Stimulated activated CD4-positive, alpha-beta T cell treated with anti-CD3 and anti-CD28 coated beads, TNF-alpha, amount 100 ng/mL, for 1 hour (primary cell): ENCODE measurements at regions not wholly inside any gene's neighbourhood (a gene's known extent, or its start where the extent isn't known, plus 50 kb on each side); places are given as distances from the start of the nearest gene placed in this dataset.
"Not testable (repeated sequence)": the region's sequence is repeated elsewhere in the genome, so short reads cannot be mapped to it uniquely, and the experiment has no call there.

Experiments
- DNase-seq, 3 donors: peaks; one replicate each; pipeline ENCODE4 v3.0.0-alpha.2; 2020; ENCODE audit warnings: low read depth in 3 of 3, low spot score in 1 of 3

DNA sequence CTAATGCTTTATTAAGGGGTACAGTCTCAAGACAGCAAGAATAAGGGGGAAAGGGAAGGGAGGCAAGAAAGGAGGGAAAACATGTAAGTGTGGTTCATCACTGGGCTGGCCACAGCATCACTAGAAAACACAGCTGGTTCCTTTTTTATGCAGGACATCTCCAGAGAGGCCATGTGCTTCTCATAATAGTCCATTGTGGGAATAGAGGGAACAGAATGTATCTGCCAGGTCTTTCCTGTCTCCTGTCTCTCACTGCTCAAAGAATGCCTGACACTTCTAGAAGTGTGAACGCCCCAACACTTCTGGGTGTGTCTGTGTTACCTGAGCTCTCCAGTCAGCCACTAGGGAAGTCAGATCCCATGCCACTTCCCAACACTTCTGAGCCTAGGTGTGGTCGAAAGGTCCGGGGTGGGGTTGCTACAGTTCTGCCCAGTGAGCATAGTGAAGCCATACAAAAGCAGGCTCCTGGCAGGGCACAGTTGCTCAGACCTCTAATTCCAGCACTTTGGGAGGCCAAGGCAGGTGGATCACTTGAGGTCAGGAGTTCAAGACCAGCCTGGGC, 255.6 kb upstream of the SLC30A5 start:
- no peak for DNase-seq

DNA sequence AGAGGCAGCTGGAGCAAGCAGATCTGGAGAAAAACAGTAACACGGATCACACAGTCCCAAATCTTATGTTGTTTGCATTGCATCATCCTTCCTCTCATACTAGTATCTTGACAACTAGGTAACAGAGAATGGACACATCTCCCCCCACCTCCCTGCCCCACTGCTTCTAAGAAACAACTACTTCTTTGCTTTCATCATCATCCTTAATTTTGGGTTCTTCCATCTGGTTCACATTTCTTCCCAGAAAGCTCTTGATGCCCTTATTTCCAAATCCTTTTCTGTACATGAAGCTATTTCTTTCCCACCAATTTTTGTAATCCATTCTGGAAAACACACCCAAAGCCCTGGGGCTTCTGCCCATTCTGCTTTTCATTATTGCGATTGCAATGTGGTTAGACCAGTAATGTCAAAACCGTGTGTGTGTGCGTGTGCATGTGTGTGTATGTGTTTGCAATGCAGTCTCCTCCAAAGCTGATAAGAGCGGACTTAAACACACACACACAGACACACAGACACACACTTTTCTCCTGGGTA, 254.7 kb upstream of the SLC30A5 start:
- DNase-seq, result no peak

DNA sequence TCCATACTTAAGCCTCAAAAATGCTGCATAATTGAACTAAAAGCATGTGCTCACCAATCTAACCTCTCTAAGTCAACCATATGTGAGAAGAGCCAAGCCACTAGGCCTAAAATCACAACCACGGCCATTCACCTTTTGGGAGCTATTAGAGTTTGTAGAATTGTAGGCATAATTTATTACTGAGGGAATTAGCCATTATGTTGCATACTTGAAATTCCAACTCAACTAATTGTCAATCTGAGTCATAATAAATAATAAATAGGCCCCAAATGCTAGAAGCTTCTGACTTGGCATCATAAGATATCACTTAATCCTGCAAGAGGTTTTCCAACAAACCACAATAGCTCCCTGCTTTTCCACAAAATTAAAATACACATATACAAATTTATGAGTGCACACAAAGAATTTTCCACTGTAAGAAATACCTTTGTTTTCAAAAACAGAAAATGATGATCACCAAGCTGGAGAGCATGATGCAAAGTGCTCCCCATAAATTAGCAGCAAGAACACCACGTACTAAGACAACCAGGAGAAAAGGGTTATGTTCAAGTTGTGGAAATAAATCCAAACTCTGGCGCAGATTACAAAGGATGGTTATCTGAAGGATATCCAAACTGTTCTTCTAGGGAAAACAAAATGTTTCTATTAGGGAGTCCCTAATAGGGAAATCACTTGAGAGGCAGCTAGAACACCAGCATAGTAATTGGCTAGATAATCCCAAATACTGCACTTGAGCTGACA, 250.0 kb upstream of the SLC30A5 start:
- DNase-seq, result no peak

DNA sequence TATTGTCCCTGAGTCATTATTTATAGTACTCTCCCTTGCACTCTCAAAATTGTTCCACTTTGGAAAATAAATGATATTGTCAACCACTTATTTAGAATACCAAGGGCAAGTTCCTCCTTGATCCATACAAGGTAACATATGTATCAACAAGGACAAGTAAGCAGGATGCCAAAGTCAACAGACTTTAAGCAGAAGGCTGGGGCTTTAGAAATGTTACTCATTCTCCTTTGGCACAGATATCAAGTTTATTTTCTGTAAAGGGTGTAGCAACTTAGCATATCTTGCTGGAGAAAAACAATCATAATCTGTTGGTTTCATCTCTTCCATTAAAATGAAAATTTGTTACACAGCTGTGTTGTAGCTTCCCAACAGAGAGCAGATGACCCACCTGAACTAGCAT, 248.7 kb upstream of the SLC30A5 start:
- DNase-seq, result no peak

DNA sequence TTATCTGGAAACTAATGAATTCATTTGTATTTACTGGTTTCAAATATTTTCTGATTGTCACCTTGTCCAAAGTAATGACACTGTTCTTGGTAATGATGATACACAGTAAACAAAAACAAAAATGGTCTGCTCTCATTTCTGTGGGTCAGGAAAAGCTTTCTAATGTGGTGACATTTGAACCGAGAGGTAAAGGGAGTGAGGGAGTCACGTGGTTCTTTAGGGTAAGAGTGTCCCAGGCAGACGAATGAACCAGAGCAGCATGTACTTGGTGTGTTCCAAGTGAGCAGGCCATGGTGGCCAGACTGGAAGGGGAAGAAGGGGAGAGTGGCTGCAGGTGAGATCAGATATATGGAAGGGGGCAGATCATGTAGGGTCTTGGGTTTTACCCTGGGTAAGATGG, 247.0 kb upstream of the SLC30A5 start:
- no peak for DNase-seq

DNA sequence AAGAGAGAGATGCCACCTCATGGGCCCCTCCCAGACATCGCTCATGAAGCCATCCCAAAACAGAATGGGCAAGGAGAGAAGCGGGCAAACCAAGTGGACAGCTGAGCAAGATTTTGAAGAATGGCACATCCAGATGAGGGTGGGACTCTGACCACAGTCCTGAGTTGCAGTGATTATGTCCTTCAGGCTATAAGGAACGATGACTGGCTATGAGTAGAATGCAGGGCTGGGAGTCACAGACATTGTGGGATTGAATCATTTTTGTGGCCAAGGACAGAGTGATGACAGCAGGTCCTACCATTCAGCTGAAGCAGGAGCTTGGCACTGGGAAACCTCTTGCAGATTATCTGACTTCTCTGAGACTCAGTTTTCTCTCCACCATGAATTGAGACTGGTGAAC, 245.7 kb upstream of the SLC30A5 start:
- DNase-seq, result no peak

DNA sequence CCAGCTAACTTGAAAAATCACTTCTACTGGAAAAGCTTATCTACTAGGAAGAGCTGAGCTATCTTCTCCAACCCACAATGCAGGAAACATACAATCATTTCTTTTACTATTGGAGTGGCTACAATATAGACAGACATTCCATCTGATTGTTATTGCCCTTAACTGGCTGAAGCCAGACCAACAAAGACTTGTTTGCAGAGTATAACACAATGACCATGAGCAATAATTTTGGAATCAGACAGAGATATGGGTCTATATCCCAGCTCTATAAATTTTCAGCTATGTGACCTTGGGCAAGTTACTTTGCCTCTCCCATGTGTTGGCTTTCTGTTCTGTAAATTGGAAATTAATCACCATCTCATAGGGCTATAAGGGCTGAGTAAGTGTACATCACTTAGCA, 244.7 kb upstream of the SLC30A5 start:
- no peak for DNase-seq

DNA sequence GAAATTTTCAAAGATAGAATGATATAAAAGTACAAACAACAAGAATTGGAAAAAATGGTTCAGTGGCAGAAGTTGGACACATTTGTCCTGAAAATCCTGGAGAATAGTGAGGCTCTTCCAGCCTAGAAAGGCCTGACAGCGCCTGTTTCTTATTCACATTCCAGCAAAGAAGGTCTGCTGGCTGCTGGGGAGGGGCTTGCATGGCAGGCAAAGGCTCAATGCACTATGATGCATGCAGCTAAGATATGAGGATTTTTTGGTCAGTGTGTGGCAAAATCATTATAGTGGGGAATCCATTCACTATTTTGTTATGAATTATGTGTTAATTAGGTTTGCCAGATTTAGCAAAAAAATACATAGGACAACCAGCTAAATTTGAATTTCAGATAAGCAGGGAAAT, 243.9 kb upstream of the SLC30A5 start:
- no peak for DNase-seq

DNA sequence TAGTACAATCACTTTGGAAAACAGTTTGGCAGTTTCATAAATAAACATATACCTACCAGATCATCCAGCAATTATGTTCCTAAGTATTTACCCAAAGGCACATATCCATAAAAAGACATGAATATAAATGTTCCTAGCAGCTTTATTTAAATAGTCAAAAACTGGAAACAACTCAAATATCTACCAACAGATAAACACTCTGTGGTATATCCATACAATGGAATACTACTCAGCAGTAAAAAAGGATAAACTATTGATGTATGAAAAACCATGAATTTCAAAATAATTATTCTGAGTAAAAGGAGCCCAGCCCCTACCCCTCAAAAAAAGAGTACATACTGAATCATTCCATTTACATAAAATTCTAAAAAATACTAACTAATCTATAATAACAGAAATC, 232.7 kb upstream of the SLC30A5 start:
- no peak for DNase-seq

DNA sequence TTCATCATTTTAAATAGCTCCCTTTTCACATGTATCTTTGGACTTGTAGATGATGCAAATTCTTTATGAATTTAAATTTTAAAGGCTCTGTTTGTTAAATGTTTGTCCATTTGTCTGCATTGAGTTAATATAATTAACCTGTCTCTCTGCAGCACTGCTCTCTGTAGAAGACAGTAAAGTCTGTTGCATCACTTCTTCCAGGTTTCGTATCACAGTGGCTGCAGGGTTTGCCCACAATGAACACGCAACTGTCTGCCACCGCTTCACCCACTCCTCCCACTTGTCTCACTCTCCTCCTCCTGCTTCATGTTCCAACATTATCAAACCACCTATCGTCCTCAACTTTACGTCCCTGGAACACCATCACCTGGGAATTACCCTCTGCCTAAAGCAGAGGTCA, 231.3 kb upstream of the SLC30A5 start:
- DNase-seq, result no peak

DNA sequence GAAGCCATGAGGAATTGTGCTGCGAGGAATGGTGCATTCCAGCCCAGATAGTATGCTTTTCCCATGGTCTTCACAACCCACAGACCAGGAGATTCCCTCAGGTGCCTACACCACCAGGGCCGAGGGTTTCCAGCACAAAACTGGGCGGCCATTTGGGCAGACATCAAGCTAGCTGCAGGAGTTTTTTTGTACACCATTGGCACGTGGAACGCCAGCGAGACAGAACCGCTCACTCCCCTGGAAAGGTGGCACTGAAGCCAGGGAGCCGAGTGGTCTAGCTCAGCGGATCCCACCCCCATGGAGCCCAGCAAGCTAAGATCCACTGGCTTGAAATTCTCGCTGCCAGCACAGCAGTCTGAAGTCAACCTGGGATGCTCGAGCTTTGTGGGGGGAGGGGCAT, 228.6 kb upstream of the SLC30A5 start:
- DNase-seq, result not testable (repeated sequence)

DNA sequence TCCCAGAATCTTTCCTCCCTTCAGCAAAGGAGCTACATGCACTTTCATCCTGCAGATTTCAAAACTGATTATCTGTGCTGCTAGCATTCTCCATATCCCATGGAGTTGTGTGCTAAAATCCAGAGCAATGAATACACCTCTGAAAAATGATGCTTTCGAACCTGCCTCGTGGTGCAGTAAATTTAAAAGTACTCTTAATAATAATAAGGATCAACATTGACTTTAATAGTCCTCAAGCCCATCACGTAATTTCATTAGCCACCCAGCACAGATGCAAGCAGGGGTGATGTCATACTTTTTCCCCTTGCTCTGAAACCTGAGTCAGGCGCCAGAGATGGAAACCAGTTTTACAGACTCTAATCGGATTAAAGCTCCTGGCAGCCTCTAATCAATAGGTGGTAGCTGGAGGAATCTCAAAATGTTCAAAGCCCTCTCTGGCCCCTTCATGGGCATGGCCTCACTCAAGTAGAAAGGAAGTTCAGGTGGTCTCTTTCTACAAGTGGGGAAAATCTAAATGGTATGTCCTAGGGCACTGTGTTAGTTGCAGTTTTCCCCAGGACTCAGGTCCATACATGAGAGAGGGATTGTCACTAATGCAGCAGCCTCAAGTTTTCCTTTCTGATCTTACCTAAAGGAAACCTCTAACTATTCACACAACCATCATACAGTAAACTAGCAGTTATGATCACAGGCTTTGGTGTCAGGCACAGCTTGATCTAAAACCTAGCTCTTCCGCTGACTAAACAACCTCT, 221.6 kb upstream of the SLC30A5 start:
- no peak for DNase-seq

DNA sequence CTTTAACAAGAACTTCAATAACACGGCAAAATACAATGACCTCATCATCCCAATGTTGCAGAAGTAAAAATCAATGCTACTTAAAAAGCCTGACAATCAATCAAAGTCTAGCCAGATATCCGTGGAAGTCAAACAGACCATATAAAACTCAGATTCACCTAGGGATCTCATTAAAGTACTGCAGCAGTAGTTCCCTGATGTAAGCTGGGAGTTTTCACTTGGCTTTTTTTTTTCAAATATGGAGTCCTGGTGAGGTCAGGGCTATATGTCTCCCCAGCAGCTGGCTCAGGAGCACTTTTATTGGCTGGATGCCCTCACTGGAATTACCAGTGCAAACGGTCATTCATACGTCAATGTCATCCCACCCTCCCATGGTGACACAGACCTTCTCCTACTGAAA, 220.6 kb upstream of the SLC30A5 start:
- no peak for DNase-seq

DNA sequence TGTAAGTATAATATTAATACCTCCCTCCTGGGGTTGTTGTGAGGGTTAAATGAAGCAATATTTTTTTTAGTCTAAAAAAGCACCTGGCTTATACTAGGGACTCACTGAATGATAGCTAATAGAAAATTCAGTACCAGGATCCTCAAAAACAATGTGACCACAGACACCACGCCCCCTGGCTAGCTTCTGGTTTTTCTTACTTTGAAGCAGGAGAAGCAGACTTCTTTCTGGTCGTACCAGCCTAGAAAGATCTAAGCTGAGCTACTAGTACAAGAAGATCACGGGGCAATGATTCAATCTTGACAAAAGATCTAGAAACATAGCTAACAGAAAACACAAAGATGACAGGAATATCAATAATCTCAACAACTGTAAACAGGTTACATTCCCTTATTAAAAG, 218.5 kb upstream of the SLC30A5 start:
- DNase-seq, result no peak

DNA sequence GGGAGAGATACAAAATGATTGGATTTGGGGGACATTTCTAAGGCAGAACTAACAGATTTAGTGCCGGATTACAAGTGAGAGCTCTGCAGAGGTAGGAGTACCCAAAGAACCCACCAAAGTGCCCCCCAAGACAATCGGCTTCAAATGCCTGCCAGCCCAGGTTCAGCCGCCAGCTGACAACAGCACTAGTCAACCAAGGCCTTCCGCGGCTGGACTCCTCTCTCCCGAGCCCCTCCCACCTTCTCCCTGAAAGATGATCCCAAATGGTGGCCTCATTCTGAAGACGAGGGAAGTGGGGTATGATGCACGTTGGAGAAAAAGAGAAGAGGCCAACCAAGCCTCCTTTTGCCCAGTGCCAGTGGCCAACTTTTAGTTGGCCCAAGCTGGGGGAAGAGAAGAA, 210.4 kb upstream of the SLC30A5 start:
- no peak for DNase-seq

DNA sequence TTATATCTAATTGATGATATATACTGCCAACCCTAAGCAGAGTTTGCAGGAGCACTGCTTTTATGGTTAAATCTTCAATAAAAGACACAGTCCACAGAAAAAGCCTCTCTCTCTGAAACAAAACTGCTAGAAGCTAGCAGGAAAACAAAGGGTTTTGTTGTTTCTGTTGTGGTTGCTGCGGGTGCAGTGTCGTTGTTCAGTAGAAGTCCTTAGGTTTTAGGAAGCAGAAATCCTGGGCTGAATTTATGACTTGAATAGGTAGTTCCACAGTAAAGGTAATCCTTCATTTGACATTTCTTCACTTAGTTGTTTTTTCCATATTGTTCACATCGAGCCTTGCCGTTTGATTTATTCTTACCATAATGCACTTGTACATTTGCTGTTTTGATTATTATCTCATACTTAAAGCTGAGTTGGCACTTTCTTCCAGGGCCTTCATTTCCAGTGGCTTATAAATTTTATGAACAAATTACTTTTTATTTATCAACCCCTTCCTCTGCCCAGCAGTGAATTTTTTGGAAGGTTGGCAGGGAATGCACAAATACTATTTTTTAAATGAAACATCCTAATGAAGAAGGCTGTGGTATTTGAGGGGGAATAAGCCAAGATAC, 209.6 kb upstream of the SLC30A5 start:
- DNase-seq, result no peak

DNA sequence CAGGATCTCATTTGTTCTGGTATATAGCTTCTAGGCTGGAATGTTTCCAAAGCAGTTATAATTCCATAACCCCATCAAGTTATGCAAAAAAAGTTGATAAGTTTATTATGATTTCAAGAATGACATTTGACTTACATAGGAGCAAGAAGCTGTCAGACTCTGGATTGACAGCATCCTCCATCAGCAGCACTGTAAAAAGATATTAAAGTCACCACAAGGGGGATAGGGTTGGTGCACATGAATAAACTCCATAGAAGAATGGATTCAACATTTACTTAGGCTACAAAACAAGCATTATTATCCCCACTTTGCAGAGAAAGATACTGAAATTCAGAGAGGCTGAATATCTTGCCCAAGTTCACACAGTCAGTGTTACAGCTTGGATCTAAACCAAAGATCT, 208.9 kb upstream of the SLC30A5 start:
- DNase-seq, result no peak

DNA sequence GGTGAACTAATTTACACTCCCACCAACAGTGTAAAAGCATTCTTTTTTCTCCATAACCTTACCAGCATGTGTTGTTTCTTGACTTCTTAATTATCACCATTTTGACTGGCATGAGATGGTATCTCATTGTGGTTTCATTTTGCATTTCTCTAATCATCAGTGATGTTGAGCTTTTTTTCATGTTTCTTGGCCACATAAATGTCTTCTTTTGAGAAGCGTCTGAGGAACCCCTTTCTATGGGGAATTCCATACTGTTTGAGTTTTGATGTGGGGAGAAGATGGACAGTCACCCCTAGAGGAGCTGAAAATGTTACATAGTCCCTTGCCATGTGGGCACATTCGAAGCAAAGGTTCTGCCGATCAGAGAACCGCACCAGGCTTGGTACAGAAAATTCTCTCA, 207.0 kb upstream of the SLC30A5 start:
- no peak for DNase-seq

DNA sequence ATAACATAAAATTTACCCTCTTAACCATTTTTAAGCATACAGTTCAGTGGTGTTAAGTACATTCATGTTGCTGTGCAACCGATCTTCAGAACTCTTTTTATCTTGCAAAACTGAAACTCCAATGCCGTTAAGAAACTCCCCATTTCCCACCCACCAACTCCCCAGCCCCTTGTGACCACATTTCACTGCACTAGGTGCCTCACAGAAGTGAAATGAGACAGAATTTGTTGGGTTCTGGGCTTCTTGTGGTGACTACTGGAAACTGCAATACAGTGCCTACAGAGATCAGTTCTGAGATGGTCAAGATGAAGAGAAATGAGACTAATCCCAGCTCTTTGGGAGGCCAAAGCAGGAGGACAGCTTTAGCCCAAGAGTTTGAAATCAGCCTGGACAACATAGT, 202.1 kb upstream of the SLC30A5 start:
- no peak for DNase-seq

DNA sequence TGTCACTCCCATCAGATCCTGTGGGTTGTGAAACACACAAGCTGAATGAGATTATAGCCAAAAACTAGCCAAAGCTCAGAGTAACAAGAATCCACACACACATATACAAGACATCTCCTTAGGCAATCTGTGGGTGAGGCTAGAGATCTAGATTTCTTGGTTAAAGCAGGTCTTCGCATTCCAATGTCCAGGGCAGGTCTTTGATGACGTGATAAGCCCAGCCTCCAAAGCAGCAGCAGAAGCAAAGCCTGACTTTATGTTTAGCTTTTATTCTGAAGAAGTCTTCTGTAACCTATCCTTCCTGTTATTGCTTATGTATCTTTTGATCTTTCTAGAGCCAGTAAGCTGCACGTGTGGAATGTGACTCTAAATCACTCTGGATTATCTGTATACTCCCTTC, 199.1 kb upstream of the SLC30A5 start:
- DNase-seq, result no peak

DNA sequence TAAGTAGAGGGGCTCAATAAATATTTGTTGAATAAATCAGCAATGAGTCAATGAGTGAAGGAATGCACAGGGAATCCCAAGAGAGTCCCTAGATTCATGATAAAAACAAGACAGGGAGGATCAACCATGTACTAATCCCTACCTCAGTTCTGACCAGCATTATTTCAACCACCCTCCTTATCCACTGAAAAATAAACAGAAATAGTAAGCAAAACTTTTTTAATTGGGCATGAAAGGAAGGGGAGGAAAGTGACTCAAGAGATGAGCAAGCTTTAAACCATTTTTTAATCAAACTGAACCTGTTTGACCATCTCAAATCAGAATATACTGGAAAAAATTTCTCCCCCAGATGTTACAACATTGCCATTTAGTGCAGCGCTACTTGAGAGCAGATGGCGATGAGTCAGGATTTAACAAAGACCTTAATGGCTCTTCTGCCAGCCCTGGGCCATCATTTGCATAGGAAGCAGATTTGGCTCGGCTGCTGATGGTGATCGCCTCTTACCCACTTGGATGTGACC, 194.8 kb upstream of the SLC30A5 start:
- no peak for DNase-seq
